ENCODE measurements at regions not wholly inside any gene's neighbourhood (a gene's known extent, or its start where the extent isn't known, plus 50 kb on each side); places are given as distances from the start of the nearest gene placed in this dataset.

DNA sequence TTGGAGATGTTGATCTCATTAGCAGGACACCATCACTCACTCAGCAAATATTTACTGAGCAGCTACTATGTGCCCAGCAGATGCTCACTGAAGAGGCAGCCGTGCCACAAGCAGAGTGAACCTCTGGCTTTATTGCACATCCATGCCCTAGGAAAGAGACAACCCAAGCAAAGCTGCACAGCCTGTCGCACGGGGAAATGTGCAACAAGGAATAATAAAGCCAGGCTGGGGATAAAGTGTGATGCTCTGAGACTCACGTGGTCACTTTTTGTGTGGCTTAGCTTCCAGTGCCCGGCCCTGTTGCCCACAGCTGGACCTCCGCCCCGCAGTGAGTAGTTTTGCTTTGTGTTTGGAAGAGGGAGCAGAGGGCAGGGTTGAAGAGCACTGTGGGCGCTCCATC, 130.4 kb upstream of the CDH4 start:
- TF ChIP-seq POLR2A (IDR thresholded peaks at IDR 0.05), result no peak
- TF ChIP-seq, protein P1, sequence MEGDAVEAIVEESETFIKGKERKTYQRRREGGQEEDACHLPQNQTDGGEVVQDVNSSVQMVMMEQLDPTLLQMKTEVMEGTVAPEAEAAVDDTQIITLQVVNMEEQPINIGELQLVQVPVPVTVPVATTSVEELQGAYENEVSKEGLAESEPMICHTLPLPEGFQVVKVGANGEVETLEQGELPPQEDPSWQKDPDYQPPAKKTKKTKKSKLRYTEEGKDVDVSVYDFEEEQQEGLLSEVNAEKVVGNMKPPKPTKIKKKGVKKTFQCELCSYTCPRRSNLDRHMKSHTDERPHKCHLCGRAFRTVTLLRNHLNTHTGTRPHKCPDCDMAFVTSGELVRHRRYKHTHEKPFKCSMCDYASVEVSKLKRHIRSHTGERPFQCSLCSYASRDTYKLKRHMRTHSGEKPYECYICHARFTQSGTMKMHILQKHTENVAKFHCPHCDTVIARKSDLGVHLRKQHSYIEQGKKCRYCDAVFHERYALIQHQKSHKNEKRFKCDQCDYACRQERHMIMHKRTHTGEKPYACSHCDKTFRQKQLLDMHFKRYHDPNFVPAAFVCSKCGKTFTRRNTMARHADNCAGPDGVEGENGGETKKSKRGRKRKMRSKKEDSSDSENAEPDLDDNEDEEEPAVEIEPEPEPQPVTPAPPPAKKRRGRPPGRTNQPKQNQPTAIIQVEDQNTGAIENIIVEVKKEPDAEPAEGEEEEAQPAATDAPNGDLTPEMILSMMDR (IDR thresholded peaks at IDR 0.05), result no peak
- no peak for TF ChIP-seq POLR2AphosphoS5 (IDR thresholded peaks at IDR 0.05)

All from stomach (tissue), 4 donors.